Gastroesophageal sphincter (tissue), 3 donors: ENCODE measurements at regions not wholly inside any gene's neighbourhood (a gene's known extent, or its start where the extent isn't known, plus 50 kb on each side); places are given as distances from the start of the nearest gene placed in this dataset.

Experiments
- CTCF ChIP-seq, 4 experiments: fragments of 200-600 bp in 2 of 4; fragments of 450-650 bp in 2 of 4; sonication (generic) in 1 of 4; IDR thresholded peaks; one replicate each; pipeline ENCODE4 v1.5.1; 2017 to 2019; ENCODE audit warnings: antibody characterized with exemption in 4 of 4, mild to moderate bottlenecking in 2 of 4, moderate library complexity in 2 of 4
- EP300 ChIP-seq: sonication (generic); formaldehyde crosslinking; IDR thresholded peaks from one replicate; pipeline ENCODE4 v1.6.1; 2017; ENCODE audit warnings: antibody characterized with exemption, mild to moderate bottlenecking
- POLR2A ChIP-seq, 2 donors: fragments of 450-650 bp; IDR thresholded peaks; one replicate each; pipeline ENCODE4 v1.6.1; 2017; ENCODE audit warnings: antibody characterized with exemption in 2 of 2, mild to moderate bottlenecking in 2 of 2, moderate library complexity in 1 of 2
- POLR2AphosphoS5 ChIP-seq: sonication (generic); formaldehyde crosslinking; IDR thresholded peaks from one replicate; pipeline ENCODE4 v1.6.1; 2017; ENCODE audit warnings: antibody characterized with exemption

GRCh38 chr4:163620738-163621137 lies 126.2 kb downstream of the TMA16 start:
- TF ChIP-seq POLR2AphosphoS5 (no peak), EP300 (no peak), CTCF (IDR thresholded peaks at IDR 0.05) (no peak), POLR2A (IDR thresholded peaks at IDR 0.05) (no peak)
